ENCODE measurements at regions not wholly inside any gene's neighbourhood (a gene's known extent, or its start where the extent isn't known, plus 50 kb on each side); places are given as distances from the start of the nearest gene placed in this dataset.
"Not testable (repeated sequence)": the region's sequence is repeated elsewhere in the genome, so short reads cannot be mapped to it uniquely, and the experiment has no call there.

GRCh38 chr21:9246010-9246409, 1275.4 kb upstream of the TPTE start:
- CTCF ChIA-PET, H3K27ac Mint-ChIP-seq, H3K4me1 Mint-ChIP-seq, DNase-seq, H3K36me3 Mint-ChIP-seq, H3K27me3 Mint-ChIP-seq, H3K4me3 Mint-ChIP-seq: not testable (repeated sequence)
- H3K9me3 Mint-ChIP-seq: peaks cover 28% of the 10 kb centered on the region

GRCh38 chr21:9246481-9247289, 1274.7 kb upstream of the TPTE start:
- H3K9me3 Mint-ChIP-seq: peaks cover 28% of the 10 kb centered on the region
- H3K36me3 Mint-ChIP-seq, H3K27ac Mint-ChIP-seq, H3K4me3 Mint-ChIP-seq, CTCF ChIA-PET, H3K27me3 Mint-ChIP-seq, H3K4me1 Mint-ChIP-seq: not testable (repeated sequence)
- peak; percentile 19 for DNase-seq

- peaks cover 28% of the 10 kb centered on the region for H3K9me3 Mint-ChIP-seq
- peak; percentile 13 for DNase-seq
- H3K4me3 Mint-ChIP-seq, H3K4me1 Mint-ChIP-seq, H3K27me3 Mint-ChIP-seq, CTCF ChIA-PET, H3K36me3 Mint-ChIP-seq, H3K27ac Mint-ChIP-seq: not testable (repeated sequence)
These were observed 1274.1 kb upstream of the TPTE start for GRCh38 chr21:9247290-9247613.

GRCh38 chr21:9247616-9248317, 1273.6 kb upstream of the TPTE start:
- peaks cover 28% of the 10 kb centered on the region for H3K9me3 Mint-ChIP-seq
- H3K36me3 Mint-ChIP-seq, H3K4me3 Mint-ChIP-seq, H3K4me1 Mint-ChIP-seq, H3K27ac Mint-ChIP-seq, H3K27me3 Mint-ChIP-seq, CTCF ChIA-PET: not testable (repeated sequence)
- DNase-seq: peak; percentile 3

Data from activated naive CD4-positive, alpha-beta T cell treated with anti-CD3 and anti-CD28 coated beads, Interleukin-2, amount 10 ng/mL, durations not matched to agents 7 days and 5 days (primary cell).